Hepatocyte (in vitro differentiated cells): ENCODE measurements at regions not wholly inside any gene's neighbourhood (a gene's known extent, or its start where the extent isn't known, plus 50 kb on each side); places are given as distances from the start of the nearest gene placed in this dataset.

ENCODE experiments used
- CTCF ChIP-seq: fragments of 200-600 bp; sonication (generic); IDR thresholded peaks from 2 replicates; pipeline ENCODE4 v1.5.1; 2016; ENCODE audit warnings: antibody characterized with exemption, mild to moderate bottlenecking; ENCODE audit not compliant: poor library complexity
- EZH2 ChIP-seq: fragments of 200-600 bp; sonication (generic); IDR thresholded peaks from 2 replicates; pipeline ENCODE4 v1.6.1; 2016; ENCODE audit warnings: antibody characterized with exemption, mild to moderate bottlenecking, borderline replicate concordance
- EZH2phosphoT487 ChIP-seq: fragments of 200-600 bp; sonication (generic); IDR thresholded peaks from one replicate; pipeline ENCODE4 v1.6.1; 2018; ENCODE audit warnings: antibody characterized with exemption, mild to moderate bottlenecking, low read depth, moderate library complexity; ENCODE audit not compliant: unreplicated experiment, severe bottlenecking

GRCh38 chr11:104665641-104666040 is 232.6 kb downstream of the CASP12 start:
- TF ChIP-seq CTCF (no peak), EZH2 (no peak), EZH2phosphoT487 (no peak)
